Duodenal mucosa (tissue), 2 donors: ENCODE measurements at regions not wholly inside any gene's neighbourhood (a gene's known extent, or its start where the extent isn't known, plus 50 kb on each side); places are given as distances from the start of the nearest gene placed in this dataset.
"Not testable (repeated sequence)": the region's sequence is repeated elsewhere in the genome, so short reads cannot be mapped to it uniquely, and the experiment has no call there.

Experiments used
- H3K27ac ChIP-seq: one replicate; pipeline ENCODE4 v1.7.0; 2013; ENCODE audit warnings: low read depth, low read length
- H3K27me3 ChIP-seq, 2 donors: one replicate each; pipeline ENCODE4 v1.7.0; 2013; ENCODE audit warnings: low read length in 2 of 2, control low read depth in 1 of 2; ENCODE audit not compliant: insufficient read depth in 2 of 2, control insufficient read depth in 1 of 2
- H3K36me3 ChIP-seq, 2 donors: one replicate each; pipeline ENCODE4 v1.7.0; 2013; ENCODE audit warnings: low read length in 2 of 2, control low read depth in 1 of 2; ENCODE audit not compliant: insufficient read depth in 2 of 2, control insufficient read depth in 1 of 2
- H3K4me1 ChIP-seq, 2 donors: one replicate each; pipeline ENCODE4 v1.7.0; 2013; ENCODE audit warnings: low read length in 2 of 2, control low read depth in 1 of 2; ENCODE audit not compliant: insufficient read depth in 2 of 2, control insufficient read depth in 1 of 2
- H3K4me3 ChIP-seq, 2 donors: one replicate each; pipeline ENCODE4 v1.7.0; 2013; ENCODE audit warnings: low read length in 2 of 2, low read depth in 1 of 2
- H3K9ac ChIP-seq, 2 donors: one replicate each; pipeline ENCODE4 v1.7.0; 2013; ENCODE audit warnings: low read length in 2 of 2, low read depth in 1 of 2
- H3K9me3 ChIP-seq, 2 donors: one replicate each; pipeline ENCODE4 v1.7.0; 2013; ENCODE audit warnings: low read length in 2 of 2, control low read depth in 1 of 2; ENCODE audit not compliant: control insufficient read depth in 1 of 2

DNA sequence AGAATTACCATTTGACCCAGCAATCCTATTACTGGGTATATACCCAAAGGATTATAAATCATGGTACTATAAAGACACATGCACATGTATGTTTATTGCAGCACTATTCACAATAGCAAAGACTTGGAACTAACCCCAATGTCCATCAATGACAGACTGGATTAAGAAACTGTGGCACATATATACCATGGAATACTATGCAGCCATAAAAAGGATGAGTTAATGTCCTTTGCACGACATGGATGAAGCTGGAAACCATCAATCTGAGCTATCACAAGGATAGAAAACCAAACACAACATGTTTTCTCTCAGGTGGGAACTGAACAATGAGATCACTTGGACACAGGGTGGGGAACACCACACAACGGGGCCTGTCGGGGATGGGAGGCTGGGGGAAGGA is 123.4 kb upstream of the RIOK3 start:
- H3K27ac ChIP-seq, H3K9ac ChIP-seq, H3K4me1 ChIP-seq, H3K27me3 ChIP-seq, H3K4me3 ChIP-seq, H3K36me3 ChIP-seq, H3K9me3 ChIP-seq: not testable (repeated sequence)

DNA sequence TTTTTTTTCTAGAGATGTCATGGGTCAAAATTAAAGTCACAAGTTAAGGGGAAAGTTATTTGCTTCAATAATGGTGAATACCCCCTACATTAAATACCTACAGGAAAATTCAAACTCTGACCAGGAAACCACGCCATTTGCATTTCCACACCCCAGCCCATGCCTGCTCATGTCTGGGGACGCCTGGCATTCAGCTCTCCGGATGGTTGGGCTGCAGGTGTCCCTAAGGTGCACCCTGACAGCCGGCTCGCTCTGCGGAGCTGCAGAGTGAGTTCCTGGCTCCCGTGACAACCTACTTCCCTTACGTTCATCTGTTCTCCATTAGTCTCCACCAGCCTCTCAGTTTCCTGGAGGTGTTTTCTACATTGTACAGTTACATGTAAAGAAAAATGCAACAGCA is 122.7 kb upstream of the RIOK3 start:
- Histone ChIP-seq H3K27me3 (no peaks in the 10 kb centered on the region), H3K4me1 (no peaks in the 10 kb centered on the region), H3K4me3 (no peak overlapping the region), H3K9me3 (no peaks in the 10 kb centered on the region), H3K9ac (no peak overlapping the region), H3K27ac (no peak overlapping the region), H3K36me3 (no peaks in the 10 kb centered on the region)

DNA sequence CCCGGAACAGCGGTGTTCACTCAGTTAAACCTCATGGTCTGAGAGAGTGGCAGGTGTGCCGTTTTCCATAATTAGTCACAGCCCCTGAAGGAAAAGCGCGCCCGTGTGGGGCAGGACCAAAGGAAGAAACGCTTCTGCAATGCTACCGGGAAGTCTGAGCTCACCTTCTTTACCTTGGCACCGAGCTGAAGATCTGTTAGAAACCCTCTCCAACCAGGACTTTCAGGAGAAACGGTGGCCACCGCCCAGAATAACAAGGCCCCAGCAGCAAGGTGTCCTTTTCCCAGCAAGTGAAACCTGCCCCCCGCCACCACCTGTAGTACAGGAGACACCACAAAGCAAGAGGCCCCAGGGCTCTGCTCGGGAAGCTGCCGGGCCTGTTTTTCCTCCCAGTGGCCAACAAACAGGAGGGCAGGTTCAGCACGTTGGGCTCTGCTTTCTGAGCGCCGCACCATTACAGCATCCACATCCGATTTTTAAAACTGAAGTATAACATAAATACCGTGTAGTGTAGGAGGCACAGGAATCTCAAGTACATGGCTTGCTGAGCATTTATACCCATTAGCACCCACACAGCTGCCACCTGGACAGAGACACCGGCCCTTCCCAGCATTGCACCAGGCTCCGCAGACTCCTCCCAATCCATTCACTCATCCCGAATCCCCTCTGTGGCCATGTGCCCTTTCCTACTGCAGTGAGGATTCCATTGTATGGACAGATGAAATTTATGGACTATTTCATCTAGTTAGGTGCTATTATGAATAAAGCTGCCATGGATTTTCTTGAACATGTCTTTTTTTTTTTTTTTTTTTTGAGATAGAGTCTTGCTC is 121.8 kb upstream of the RIOK3 start:
- H3K9me3 ChIP-seq, result no peaks in the 10 kb centered on the region
- H3K9ac ChIP-seq, result no peak overlapping the region
- no peaks in the 10 kb centered on the region for H3K36me3 ChIP-seq
- no peaks in the 10 kb centered on the region for H3K4me1 ChIP-seq
- no peak overlapping the region for H3K4me3 ChIP-seq
- H3K27ac ChIP-seq, result no peak overlapping the region
- no peaks in the 10 kb centered on the region for H3K27me3 ChIP-seq

DNA sequence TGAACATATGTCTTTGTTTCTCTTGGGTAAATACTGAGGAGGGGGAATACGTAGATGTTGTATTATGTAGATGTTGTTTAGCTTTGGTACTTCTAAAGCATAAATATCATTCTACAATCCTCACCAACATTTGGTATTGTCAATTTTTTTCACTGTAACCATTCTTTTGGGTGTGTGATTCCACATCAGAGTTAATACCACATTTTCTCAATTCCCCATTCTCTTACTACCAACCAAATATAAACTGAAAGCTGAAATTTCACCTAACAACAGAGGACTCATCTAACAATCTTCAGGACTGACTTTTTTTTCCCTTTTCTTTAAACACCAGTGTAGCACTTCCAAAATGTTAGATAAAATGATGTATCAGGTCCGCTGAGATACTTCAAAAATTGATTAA is 120.7 kb upstream of the RIOK3 start:
- H3K4me3 ChIP-seq, result no peak overlapping the region
- no peaks in the 10 kb centered on the region for H3K9me3 ChIP-seq
- no peak overlapping the region for H3K27ac ChIP-seq
- no peaks in the 10 kb centered on the region for H3K27me3 ChIP-seq
- H3K4me1 ChIP-seq, result no peaks in the 10 kb centered on the region
- no peak overlapping the region for H3K9ac ChIP-seq
- no peaks in the 10 kb centered on the region for H3K36me3 ChIP-seq

DNA sequence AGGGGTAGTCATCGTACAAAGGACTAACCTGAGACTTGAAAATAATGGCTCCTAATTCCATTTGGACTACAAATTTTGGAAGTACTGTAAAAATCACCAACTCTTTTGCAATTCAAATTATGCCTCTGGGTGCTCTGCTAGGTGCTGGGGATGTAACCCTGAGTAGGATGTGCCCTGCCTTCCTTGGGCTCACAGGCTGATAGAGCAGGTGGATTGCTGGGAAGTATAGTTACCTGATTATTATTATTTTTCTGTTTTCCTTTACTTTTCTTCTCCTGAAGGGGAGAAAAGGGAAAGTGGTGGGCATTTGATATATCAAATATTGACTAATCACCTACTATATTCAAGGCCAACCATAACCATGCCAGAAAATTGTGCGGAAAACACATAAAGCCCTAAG is 119.3 kb upstream of the RIOK3 start:
- no peaks in the 10 kb centered on the region for H3K36me3 ChIP-seq
- no peak overlapping the region for H3K4me3 ChIP-seq
- no peaks in the 10 kb centered on the region for H3K9me3 ChIP-seq
- no peak overlapping the region for H3K9ac ChIP-seq
- no peaks in the 10 kb centered on the region for H3K27me3 ChIP-seq
- no peak overlapping the region for H3K27ac ChIP-seq
- H3K4me1 ChIP-seq, result no peaks in the 10 kb centered on the region

DNA sequence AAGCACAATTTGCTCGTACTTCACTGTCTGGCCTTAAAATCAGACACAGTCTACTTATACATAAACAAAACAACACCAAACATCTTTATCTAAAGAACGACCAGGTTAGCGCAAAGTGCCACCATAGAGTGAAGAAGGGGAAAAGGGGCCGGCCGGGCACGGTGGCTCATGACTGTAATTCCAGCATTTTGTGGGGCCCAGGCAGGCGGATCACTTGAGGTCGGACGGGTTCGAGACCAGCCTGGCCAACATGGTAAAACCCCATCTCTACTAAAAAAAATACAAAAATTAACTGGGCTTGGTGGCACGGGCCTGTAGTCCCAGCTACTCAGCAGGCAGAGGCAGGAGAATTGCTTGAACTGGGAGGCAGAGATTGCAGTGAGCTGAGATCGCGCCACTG is 118.5 kb upstream of the RIOK3 start:
- H3K27me3 ChIP-seq, result no peaks in the 10 kb centered on the region
- H3K36me3 ChIP-seq, result no peaks in the 10 kb centered on the region
- no peak overlapping the region for H3K27ac ChIP-seq
- H3K9ac ChIP-seq, result no peak overlapping the region
- H3K9me3 ChIP-seq, result no peaks in the 10 kb centered on the region
- H3K4me1 ChIP-seq, result no peaks in the 10 kb centered on the region
- no peak overlapping the region for H3K4me3 ChIP-seq

DNA sequence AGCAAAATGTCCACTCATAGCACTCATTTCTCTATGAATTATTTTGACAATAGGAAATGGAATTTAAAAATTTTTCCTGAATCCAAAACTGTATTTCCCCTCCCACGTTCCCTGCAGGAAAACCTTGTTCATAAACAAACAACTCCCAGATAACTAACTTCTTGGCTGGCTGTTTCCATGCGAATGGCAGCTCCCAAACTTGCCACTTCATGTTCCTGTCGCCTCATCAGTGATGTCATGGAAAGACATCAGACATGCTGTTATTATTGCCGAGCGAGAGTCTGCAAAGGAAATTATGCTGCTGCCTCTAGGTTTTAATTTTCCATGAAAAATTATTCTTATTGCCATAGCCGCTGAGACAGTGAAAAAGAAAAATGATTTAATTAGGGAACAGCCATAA is 117.0 kb upstream of the RIOK3 start:
- Histone ChIP-seq H3K4me3 (no peak overlapping the region), H3K36me3 (no peaks in the 10 kb centered on the region), H3K27ac (no peak overlapping the region), H3K27me3 (no peaks in the 10 kb centered on the region), H3K9ac (no peak overlapping the region), H3K4me1 (no peaks in the 10 kb centered on the region), H3K9me3 (no peaks in the 10 kb centered on the region)

DNA sequence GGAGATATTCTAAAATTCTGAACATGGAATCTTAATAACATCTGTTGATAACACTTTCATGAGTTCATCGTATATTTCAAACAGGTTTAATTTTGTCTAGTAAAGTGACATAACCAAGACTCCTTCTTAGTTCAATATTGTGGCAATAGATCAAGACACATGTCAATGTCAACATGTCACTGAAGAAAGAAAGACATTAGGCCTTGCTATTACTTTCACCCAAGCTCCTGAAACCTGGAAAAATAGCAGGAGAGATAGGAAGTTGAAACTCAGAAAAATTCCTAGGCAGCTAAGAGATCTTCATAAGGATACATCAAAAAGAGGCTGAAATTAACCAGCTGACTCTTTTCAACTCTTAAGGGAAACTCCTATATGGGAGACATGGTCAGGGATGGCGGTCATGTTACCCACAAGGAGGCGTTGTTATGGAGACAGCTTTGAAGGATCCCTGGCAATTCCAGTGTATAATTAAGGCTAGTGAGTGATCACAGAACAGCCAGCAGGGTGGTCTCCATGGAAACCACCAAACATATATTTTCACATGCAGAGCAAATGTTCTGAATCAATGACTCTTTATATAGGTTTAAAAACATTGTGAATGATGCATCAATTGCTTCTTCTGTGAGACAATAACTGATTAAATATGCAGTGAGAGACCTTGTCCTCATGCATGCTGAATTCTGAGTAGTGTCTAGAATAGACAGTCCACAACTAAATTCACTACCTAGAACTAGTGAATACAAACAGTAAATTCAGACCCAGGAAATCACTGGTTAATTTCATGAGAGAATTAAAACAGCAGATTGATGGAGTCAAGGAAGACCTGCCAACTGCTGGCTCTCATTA is 115.3 kb upstream of the RIOK3 start:
- Histone ChIP-seq H3K4me3 (no peak overlapping the region), H3K4me1 (no peaks in the 10 kb centered on the region), H3K36me3 (no peaks in the 10 kb centered on the region), H3K9me3 (no peaks in the 10 kb centered on the region), H3K27me3 (no peaks in the 10 kb centered on the region), H3K9ac (no peak overlapping the region), H3K27ac (no peak overlapping the region)

DNA sequence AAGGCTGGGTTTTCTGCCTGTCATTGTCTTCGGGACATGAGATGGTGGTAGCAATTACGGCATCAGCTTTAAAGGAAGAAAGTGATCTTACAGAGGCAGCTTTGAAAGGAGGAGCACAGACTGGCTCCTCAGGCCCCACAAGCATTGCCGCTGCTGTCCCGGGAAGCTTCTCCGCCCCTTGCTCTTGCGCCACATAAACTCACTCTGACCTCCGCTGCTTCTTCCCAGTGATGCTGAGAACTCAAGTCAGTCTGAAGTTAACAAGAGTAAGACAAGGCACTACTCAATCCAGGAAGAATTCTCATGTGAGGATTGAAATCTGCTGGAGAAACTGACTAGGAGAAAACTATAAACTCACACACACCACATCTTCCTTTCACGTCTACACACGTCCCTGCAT is 112.4 kb upstream of the RIOK3 start:
- H3K36me3 ChIP-seq, result no peaks in the 10 kb centered on the region
- no peaks in the 10 kb centered on the region for H3K27me3 ChIP-seq
- H3K4me1 ChIP-seq, result no peaks in the 10 kb centered on the region
- no peaks in the 10 kb centered on the region for H3K9me3 ChIP-seq
- H3K9ac ChIP-seq, result no peak overlapping the region
- H3K27ac ChIP-seq, result no peak overlapping the region
- no peak overlapping the region for H3K4me3 ChIP-seq

DNA sequence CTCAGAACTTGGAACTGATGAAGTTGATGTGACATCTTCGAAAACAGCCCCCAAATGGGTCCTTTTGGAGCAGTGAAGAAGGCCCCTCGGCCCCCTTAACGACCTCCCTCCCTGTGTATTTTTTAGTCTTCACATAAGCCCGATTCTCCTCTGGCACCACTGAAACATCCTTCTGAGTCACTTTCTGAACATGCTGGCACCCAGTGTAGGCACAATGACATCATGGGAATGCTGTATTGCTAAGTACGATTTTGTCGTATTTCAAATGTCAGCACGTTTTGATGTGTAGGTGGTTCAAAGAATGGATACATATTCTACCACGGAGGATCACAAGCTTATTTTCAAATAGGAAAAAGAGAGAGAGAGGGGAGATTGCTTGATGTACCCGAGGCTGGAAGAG is 111.7 kb upstream of the RIOK3 start:
- H3K27ac ChIP-seq, result no peak overlapping the region
- no peaks in the 10 kb centered on the region for H3K27me3 ChIP-seq
- H3K36me3 ChIP-seq, result no peaks in the 10 kb centered on the region
- H3K4me3 ChIP-seq, result no peak overlapping the region
- no peaks in the 10 kb centered on the region for H3K4me1 ChIP-seq
- no peak overlapping the region for H3K9ac ChIP-seq
- no peaks in the 10 kb centered on the region for H3K9me3 ChIP-seq
